ENCODE measurements at regions not wholly inside any gene's neighbourhood (a gene's known extent, or its start where the extent isn't known, plus 50 kb on each side); places are given as distances from the start of the nearest gene placed in this dataset.

GRCh38 chr13:33340631-33341030, 55.1 kb upstream of the STARD13 start:
- H3K36me3 Mint-ChIP-seq = no peaks in the 10 kb centered on the region
- H3K27me3 Mint-ChIP-seq = peaks cover 0 to 4% (median 4%) of the 10 kb centered on the region in 5 donors
- ATAC-seq = no peak
- H3K4me1 Mint-ChIP-seq = peaks cover 0 to 9% (median 3%) of the 10 kb centered on the region in 4 donors
- H3K4me3 Mint-ChIP-seq = no peak overlapping the region
- POLR2A ChIA-PET = no interaction called here
- no peak for DNase-seq
- H3K9me3 Mint-ChIP-seq = no peaks in the 10 kb centered on the region
- H3K27ac Mint-ChIP-seq = no peak overlapping the region

- POLR2A ChIA-PET = no interaction called here
- Mint-ChIP-seq H3K9me3 (peaks cover 0 to 1% (median 0%) of the 10 kb centered on the region in 9 donors), H3K27me3 (peaks cover under 1 to 6% (median 4%) of the 10 kb centered on the region in 5 donors), H3K27ac (no peak overlapping the region), H3K36me3 (no peaks in the 10 kb centered on the region), H3K4me1 (peaks cover 0 to 9% (median 3%) of the 10 kb centered on the region in 4 donors), H3K4me3 (no peak overlapping the region)
- DNase-seq = no peak
- no peak for ATAC-seq
These were observed 56.4 kb upstream of the STARD13 start for GRCh38 chr13:33341861-33342452.

GRCh38 chr13:33345842-33346241, 60.3 kb upstream of the STARD13 start:
- POLR2A ChIA-PET = no interaction called here
- Mint-ChIP-seq H3K36me3 (no peaks in the 10 kb centered on the region), H3K4me1 (peaks cover 3 to 13% (median 5%) of the 10 kb centered on the region in 4 donors), H3K27me3 (peaks cover 12 to 34% (median 20%) of the 10 kb centered on the region in 5 donors), H3K4me3 (no peak overlapping the region), H3K27ac (no peak overlapping the region), H3K9me3 (peaks cover 0 to 1% (median 0%) of the 10 kb centered on the region in 9 donors)
- DNase-seq (no peak), ATAC-seq (no peak)

- no peak overlapping the region for H3K4me3 Mint-ChIP-seq
- H3K27ac Mint-ChIP-seq = no peak overlapping the region
- H3K9me3 Mint-ChIP-seq = peaks cover 0 to 1% (median 0%) of the 10 kb centered on the region in 9 donors
- POLR2A ChIA-PET = no interaction called here
- DNase-seq = no peak
- H3K4me1 Mint-ChIP-seq = peaks cover 4 to 15% (median 6%) of the 10 kb centered on the region in 4 donors
- ATAC-seq = no peak
- H3K36me3 Mint-ChIP-seq = no peaks in the 10 kb centered on the region
- H3K27me3 Mint-ChIP-seq = peaks cover 18 to 50% (median 32%) of the 10 kb centered on the region in 5 donors
These were observed 62.3 kb upstream of the STARD13 start for GRCh38 chr13:33347861-33348260.

- peaks cover 4 to 15% (median 9%) of the 10 kb centered on the region in 4 donors for H3K4me1 Mint-ChIP-seq
- DNase-seq = no peak
- ATAC-seq = no peak
- no peak overlapping the region for H3K4me3 Mint-ChIP-seq
- H3K27me3 Mint-ChIP-seq = peaks cover 23 to 56% (median 37%) of the 10 kb centered on the region in 5 donors
- POLR2A ChIA-PET = no interaction called here
- peaks cover 0 to 1% (median 0%) of the 10 kb centered on the region in 9 donors for H3K9me3 Mint-ChIP-seq
- no peaks in the 10 kb centered on the region for H3K36me3 Mint-ChIP-seq
- no peak overlapping the region for H3K27ac Mint-ChIP-seq
These were observed 62.8 kb upstream of the STARD13 start for GRCh38 chr13:33348366-33348765.

GRCh38 chr13:33349288-33349985, 63.9 kb upstream of the STARD13 start:
- Mint-ChIP-seq H3K9me3 (peaks cover 0 to 1% (median 0%) of the 10 kb centered on the region in 9 donors), H3K27me3 (peaks cover 27 to 66% (median 44%) of the 10 kb centered on the region in 5 donors), H3K4me3 (no peak overlapping the region), H3K36me3 (no peaks in the 10 kb centered on the region), H3K4me1 (peaks cover 2 to 21% (median 9%) of the 10 kb centered on the region in 4 donors), H3K27ac (no peak overlapping the region)
- POLR2A ChIA-PET = no interaction called here
- ATAC-seq (no peak), DNase-seq (no peak)

GRCh38 chr13:33349986-33350826, 64.7 kb upstream of the STARD13 start:
- H3K27me3 Mint-ChIP-seq = peaks cover 29 to 71% (median 47%) of the 10 kb centered on the region in 5 donors
- POLR2A ChIA-PET = no interaction called here
- DNase-seq = no peak

GRCh38 chr13:33351319-33351718, 65.8 kb upstream of the STARD13 start:
- H3K27me3 Mint-ChIP-seq = peaks cover 34 to 79% (median 50%) of the 10 kb centered on the region in 5 donors
- POLR2A ChIA-PET = no interaction called here
- no peak overlapping the region for H3K27ac Mint-ChIP-seq
- H3K4me1 Mint-ChIP-seq = peaks cover 2 to 24% (median 4%) of the 10 kb centered on the region in 4 donors
- ATAC-seq (no peak), DNase-seq (no peak)
- peak overlapping the region in 1 of 10 donors; percentile 72 for H3K4me3 Mint-ChIP-seq
- no peaks in the 10 kb centered on the region for H3K36me3 Mint-ChIP-seq
- H3K9me3 Mint-ChIP-seq = peaks cover 0 to under 1% (median 0%) of the 10 kb centered on the region in 9 donors

More at GRCh38 chr13:33349986-33350826, 64.7 kb upstream of the STARD13 start:
- no peaks in the 10 kb centered on the region for H3K36me3 Mint-ChIP-seq
- H3K4me3 Mint-ChIP-seq = peak overlapping the region in 2 of 10 donors; percentile 58 to 72
- no peak overlapping the region for H3K27ac Mint-ChIP-seq
- ATAC-seq = no peak
- peaks cover 0 to 1% (median 0%) of the 10 kb centered on the region in 9 donors for H3K9me3 Mint-ChIP-seq
- H3K4me1 Mint-ChIP-seq = peaks cover 2 to 24% (median 4%) of the 10 kb centered on the region in 4 donors

GRCh38 chr13:33352041-33352440, 66.5 kb upstream of the STARD13 start:
- POLR2A ChIA-PET = no interaction called here
- no peak overlapping the region for H3K4me3 Mint-ChIP-seq
- no peak overlapping the region for H3K27ac Mint-ChIP-seq
- H3K27me3 Mint-ChIP-seq = peaks cover 38 to 78% (median 50%) of the 10 kb centered on the region in 5 donors
- peaks cover 2 to 24% (median 4%) of the 10 kb centered on the region in 4 donors for H3K4me1 Mint-ChIP-seq
- no peaks in the 10 kb centered on the region for H3K36me3 Mint-ChIP-seq
- DNase-seq (no peak), ATAC-seq (no peak)
- H3K9me3 Mint-ChIP-seq = no peaks in the 10 kb centered on the region

- Mint-ChIP-seq H3K9me3 (no peaks in the 10 kb centered on the region), H3K4me1 (peaks cover 2 to 24% (median 4%) of the 10 kb centered on the region in 4 donors), H3K27ac (no peak overlapping the region), H3K27me3 (peaks cover 39 to 73% (median 49%) of the 10 kb centered on the region in 5 donors), H3K36me3 (peaks cover 0 to 4% (median 0%) of the 10 kb centered on the region in 3 donors), H3K4me3 (no peak overlapping the region)
- POLR2A ChIA-PET = no interaction called here
- no peak for ATAC-seq
- no peak for DNase-seq
These were observed 67.0 kb upstream of the STARD13 start for GRCh38 chr13:33352526-33352925.

- Mint-ChIP-seq H3K27me3 (peaks cover 39 to 66% (median 47%) of the 10 kb centered on the region in 5 donors), H3K4me3 (no peak overlapping the region), H3K27ac (no peak overlapping the region), H3K4me1 (peaks cover 2 to 24% (median 4%) of the 10 kb centered on the region in 4 donors), H3K9me3 (no peaks in the 10 kb centered on the region), H3K36me3 (peaks cover 0 to 4% (median 0%) of the 10 kb centered on the region in 3 donors)
- DNase-seq (no peak), ATAC-seq (no peak)
- POLR2A ChIA-PET = no interaction called here
These were observed 67.7 kb upstream of the STARD13 start for GRCh38 chr13:33353210-33353609.

GRCh38 chr13:33353646-33354045, 68.1 kb upstream of the STARD13 start:
- Mint-ChIP-seq H3K4me1 (peaks cover 2 to 24% (median 4%) of the 10 kb centered on the region in 4 donors), H3K4me3 (no peak overlapping the region), H3K36me3 (peaks cover 0 to 4% (median 0%) of the 10 kb centered on the region in 3 donors), H3K27me3 (peaks cover 42 to 65% (median 43%) of the 10 kb centered on the region in 5 donors), H3K9me3 (no peaks in the 10 kb centered on the region), H3K27ac (no peak overlapping the region)
- POLR2A ChIA-PET = no interaction called here
- DNase-seq (no peak), ATAC-seq (no peak)

All from naive thymus-derived CD8-positive, alpha-beta T cell (primary cell).